ENCODE measurements at regions not wholly inside any gene's neighbourhood (a gene's known extent, or its start where the extent isn't known, plus 50 kb on each side); places are given as distances from the start of the nearest gene placed in this dataset.

DNA sequence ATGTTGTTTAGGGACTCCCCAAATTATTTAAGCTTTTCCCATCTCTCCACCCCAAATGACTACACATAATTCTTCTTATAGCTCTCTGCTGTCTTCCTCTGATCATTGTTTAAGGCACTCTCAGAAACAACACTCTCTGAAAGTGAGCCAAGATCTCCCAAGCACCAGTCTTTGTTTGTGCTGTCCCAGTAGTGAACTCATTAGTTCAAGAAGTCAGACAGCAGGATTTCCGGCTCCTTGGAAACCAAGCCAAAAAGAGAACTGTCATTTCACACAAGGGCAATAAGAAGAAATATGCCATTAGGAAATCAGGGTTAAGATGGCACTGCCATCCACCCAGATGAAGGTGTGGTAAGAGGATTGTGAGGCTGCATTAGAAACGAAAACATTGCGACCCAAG, 83.1 kb downstream of the FZD1 start (continued):
- TF ChIP-seq, protein P1, sequence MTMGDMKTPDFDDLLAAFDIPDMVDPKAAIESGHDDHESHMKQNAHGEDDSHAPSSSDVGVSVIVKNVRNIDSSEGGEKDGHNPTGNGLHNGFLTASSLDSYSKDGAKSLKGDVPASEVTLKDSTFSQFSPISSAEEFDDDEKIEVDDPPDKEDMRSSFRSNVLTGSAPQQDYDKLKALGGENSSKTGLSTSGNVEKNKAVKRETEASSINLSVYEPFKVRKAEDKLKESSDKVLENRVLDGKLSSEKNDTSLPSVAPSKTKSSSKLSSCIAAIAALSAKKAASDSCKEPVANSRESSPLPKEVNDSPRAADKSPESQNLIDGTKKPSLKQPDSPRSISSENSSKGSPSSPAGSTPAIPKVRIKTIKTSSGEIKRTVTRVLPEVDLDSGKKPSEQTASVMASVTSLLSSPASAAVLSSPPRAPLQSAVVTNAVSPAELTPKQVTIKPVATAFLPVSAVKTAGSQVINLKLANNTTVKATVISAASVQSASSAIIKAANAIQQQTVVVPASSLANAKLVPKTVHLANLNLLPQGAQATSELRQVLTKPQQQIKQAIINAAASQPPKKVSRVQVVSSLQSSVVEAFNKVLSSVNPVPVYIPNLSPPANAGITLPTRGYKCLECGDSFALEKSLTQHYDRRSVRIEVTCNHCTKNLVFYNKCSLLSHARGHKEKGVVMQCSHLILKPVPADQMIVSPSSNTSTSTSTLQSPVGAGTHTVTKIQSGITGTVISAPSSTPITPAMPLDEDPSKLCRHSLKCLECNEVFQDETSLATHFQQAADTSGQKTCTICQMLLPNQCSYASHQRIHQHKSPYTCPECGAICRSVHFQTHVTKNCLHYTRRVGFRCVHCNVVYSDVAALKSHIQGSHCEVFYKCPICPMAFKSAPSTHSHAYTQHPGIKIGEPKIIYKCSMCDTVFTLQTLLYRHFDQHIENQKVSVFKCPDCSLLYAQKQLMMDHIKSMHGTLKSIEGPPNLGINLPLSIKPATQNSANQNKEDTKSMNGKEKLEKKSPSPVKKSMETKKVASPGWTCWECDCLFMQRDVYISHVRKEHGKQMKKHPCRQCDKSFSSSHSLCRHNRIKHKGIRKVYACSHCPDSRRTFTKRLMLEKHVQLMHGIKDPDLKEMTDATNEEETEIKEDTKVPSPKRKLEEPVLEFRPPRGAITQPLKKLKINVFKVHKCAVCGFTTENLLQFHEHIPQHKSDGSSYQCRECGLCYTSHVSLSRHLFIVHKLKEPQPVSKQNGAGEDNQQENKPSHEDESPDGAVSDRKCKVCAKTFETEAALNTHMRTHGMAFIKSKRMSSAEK (CRISPR knock-in tag; IDR thresholded peaks at IDR 0.05; ENCODE audit: borderline replicate concordance) = no peak
- TF ChIP-seq, protein P2, sequence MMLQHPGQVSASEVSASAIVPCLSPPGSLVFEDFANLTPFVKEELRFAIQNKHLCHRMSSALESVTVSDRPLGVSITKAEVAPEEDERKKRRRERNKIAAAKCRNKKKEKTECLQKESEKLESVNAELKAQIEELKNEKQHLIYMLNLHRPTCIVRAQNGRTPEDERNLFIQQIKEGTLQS (CRISPR knock-in tag; conservative IDR thresholded peaks at IDR 0.05) = no peak

DNA sequence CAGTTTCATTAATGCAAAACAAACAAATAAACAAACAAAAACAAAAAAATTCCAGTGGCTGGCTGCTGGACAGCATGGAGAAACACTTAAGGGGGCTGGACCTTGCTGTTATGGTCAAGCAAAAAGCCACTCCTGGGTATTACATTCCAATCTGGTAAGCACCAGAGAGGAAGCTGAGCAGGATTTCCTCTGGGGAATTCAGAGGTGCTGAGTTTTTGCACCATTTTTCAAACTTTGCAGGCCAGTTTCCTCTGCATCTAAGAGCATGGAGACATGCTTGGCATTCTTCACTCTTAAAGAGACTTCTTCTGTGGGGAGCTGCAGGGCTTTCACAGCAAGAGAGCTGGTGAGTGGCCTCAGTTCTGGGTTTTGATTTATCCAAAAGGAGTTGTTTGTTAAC, 84.5 kb downstream of the FZD1 start:
- Mint-ChIP-seq H3K4me3 (no peak overlapping the region), H3K9me3 (no peaks in the 10 kb centered on the region), H3K4me1 (peaks cover 7% of the 10 kb centered on the region), H3K36me3 (no peaks in the 10 kb centered on the region), H3K27me3 (ENCODE audit: low read depth) (peaks cover 93% of the 10 kb centered on the region), H3K27ac (no peak overlapping the region)
- TF ChIP-seq HMGA2 (CRISPR knock-in tag; IDR thresholded peaks at IDR 0.05) = no peak
- TF ChIP-seq ZNF396 (CRISPR knock-in tag; IDR thresholded peaks at IDR 0.05; ENCODE audit: borderline replicate concordance) = no peak
- TF ChIP-seq, protein P3, sequence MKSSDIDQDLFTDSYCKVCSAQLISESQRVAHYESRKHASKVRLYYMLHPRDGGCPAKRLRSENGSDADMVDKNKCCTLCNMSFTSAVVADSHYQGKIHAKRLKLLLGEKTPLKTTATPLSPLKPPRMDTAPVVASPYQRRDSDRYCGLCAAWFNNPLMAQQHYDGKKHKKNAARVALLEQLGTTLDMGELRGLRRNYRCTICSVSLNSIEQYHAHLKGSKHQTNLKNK (CRISPR knock-in tag; IDR thresholded peaks at IDR 0.05) = no peak
- TF ChIP-seq TP53 (CRISPR knock-in tag; IDR thresholded peaks at IDR 0.05) = no peak
- no peak for TF ChIP-seq PRRX2 (CRISPR knock-in tag; IDR thresholded peaks at IDR 0.05)
- TF ChIP-seq ZNF416 (CRISPR knock-in tag; IDR thresholded peaks at IDR 0.05) = no peak
- no peak for TF ChIP-seq ZNF263 (CRISPR knock-in tag; IDR thresholded peaks at IDR 0.05; ENCODE audit: low read depth)
- TF ChIP-seq, protein P4, sequence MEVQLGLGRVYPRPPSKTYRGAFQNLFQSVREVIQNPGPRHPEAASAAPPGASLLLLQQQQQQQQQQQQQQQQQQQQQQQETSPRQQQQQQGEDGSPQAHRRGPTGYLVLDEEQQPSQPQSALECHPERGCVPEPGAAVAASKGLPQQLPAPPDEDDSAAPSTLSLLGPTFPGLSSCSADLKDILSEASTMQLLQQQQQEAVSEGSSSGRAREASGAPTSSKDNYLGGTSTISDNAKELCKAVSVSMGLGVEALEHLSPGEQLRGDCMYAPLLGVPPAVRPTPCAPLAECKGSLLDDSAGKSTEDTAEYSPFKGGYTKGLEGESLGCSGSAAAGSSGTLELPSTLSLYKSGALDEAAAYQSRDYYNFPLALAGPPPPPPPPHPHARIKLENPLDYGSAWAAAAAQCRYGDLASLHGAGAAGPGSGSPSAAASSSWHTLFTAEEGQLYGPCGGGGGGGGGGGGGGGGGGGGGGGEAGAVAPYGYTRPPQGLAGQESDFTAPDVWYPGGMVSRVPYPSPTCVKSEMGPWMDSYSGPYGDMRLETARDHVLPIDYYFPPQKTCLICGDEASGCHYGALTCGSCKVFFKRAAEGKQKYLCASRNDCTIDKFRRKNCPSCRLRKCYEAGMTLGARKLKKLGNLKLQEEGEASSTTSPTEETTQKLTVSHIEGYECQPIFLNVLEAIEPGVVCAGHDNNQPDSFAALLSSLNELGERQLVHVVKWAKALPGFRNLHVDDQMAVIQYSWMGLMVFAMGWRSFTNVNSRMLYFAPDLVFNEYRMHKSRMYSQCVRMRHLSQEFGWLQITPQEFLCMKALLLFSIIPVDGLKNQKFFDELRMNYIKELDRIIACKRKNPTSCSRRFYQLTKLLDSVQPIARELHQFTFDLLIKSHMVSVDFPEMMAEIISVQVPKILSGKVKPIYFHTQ (CRISPR knock-in tag; IDR thresholded peaks at IDR 0.05) = no peak
- TF ChIP-seq, protein P5, sequence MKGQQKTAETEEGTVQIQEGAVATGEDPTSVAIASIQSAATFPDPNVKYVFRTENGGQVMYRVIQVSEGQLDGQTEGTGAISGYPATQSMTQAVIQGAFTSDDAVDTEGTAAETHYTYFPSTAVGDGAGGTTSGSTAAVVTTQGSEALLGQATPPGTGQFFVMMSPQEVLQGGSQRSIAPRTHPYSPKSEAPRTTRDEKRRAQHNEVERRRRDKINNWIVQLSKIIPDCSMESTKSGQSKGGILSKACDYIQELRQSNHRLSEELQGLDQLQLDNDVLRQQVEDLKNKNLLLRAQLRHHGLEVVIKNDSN (CRISPR knock-in tag; IDR thresholded peaks at IDR 0.05) = no peak
- TF ChIP-seq, protein P6, sequence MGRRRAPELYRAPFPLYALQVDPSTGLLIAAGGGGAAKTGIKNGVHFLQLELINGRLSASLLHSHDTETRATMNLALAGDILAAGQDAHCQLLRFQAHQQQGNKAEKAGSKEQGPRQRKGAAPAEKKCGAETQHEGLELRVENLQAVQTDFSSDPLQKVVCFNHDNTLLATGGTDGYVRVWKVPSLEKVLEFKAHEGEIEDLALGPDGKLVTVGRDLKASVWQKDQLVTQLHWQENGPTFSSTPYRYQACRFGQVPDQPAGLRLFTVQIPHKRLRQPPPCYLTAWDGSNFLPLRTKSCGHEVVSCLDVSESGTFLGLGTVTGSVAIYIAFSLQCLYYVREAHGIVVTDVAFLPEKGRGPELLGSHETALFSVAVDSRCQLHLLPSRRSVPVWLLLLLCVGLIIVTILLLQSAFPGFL (CRISPR knock-in tag; IDR thresholded peaks at IDR 0.05; ENCODE audit: borderline replicate concordance) = no peak
- no peak for TF ChIP-seq MXD4 (CRISPR knock-in tag; IDR thresholded peaks at IDR 0.05; ENCODE audit: borderline replicate concordance)
- no peak for TF ChIP-seq RELA (CRISPR knock-in tag; IDR thresholded peaks at IDR 0.05; ENCODE audit: borderline replicate concordance)
- no peak for TF ChIP-seq JAZF1 (CRISPR knock-in tag; IDR thresholded peaks at IDR 0.05)
- no peak for TF ChIP-seq NFYB (CRISPR knock-in tag; conservative IDR thresholded peaks at IDR 0.05; ENCODE audit: low read depth)
- no peak for TF ChIP-seq GTF2I (CRISPR knock-in tag; conservative IDR thresholded peaks at IDR 0.05)
- DNase-seq (ENCODE audit: low spot score) (no peak), ATAC-seq (no peak)
- ChIA-PET POLR2A (no interaction called here), CTCF (no interaction called here)
